Suprapubic skin (tissue), 4 donors: ENCODE measurements at regions not wholly inside any gene's neighbourhood (a gene's known extent, or its start where the extent isn't known, plus 50 kb on each side); places are given as distances from the start of the nearest gene placed in this dataset.

Source experiments
- EP300 ChIP-seq: sonication (generic); formaldehyde crosslinking; IDR thresholded peaks from one replicate; pipeline ENCODE4 v1.6.1; 2017; ENCODE audit warnings: antibody characterized with exemption
- POLR2A ChIP-seq, 2 donors: fragments of 450-650 bp; IDR thresholded peaks; one replicate each; pipeline ENCODE4 v1.6.1; 2017; ENCODE audit warnings: antibody characterized with exemption in 2 of 2, mild to moderate bottlenecking in 2 of 2, moderate library complexity in 2 of 2
- POLR2AphosphoS5 ChIP-seq, 3 donors: sonication (generic); formaldehyde crosslinking; IDR thresholded peaks; one replicate each; pipeline ENCODE4 v1.6.1; 2017; ENCODE audit warnings: antibody characterized with exemption in 3 of 3
- TF ChIP-seq, protein P1 (sequence below), 2 donors: fragments of 200-600 bp in 1 of 2; fragments of 450-650 bp in 1 of 2; sonication (generic) in 1 of 2; IDR thresholded peaks; one replicate each; pipeline ENCODE4 v1.5.1; 2016 to 2019; ENCODE audit warnings: antibody characterized with exemption in 2 of 2, mild to moderate bottlenecking in 1 of 2, moderate library complexity in 1 of 2

DNA sequence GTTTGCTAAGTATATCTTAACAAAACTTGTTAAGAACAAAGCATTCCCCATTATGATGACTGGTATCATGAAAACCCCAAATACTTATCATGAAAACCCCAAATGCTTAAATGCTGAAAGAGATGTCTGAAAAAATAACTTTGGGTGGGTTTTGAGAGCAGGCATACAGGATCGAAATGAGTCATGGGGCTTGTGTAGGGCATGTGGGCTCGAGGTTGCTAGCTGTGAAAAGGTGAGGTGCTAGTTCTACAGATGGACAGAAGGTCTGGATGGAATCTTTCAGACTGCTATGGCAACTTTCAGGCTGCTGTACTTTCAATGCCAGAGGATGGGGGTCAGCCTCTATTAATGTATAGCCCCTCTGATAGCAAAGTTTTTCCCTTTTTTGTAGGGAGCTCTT is 167.8 kb upstream of the MDGA2 start:
- TF ChIP-seq POLR2A (IDR thresholded peaks at IDR 0.05) (no peak), EP300 (no peak), POLR2AphosphoS5 (IDR thresholded peaks at IDR 0.05) (no peak)
- TF ChIP-seq, protein P1, sequence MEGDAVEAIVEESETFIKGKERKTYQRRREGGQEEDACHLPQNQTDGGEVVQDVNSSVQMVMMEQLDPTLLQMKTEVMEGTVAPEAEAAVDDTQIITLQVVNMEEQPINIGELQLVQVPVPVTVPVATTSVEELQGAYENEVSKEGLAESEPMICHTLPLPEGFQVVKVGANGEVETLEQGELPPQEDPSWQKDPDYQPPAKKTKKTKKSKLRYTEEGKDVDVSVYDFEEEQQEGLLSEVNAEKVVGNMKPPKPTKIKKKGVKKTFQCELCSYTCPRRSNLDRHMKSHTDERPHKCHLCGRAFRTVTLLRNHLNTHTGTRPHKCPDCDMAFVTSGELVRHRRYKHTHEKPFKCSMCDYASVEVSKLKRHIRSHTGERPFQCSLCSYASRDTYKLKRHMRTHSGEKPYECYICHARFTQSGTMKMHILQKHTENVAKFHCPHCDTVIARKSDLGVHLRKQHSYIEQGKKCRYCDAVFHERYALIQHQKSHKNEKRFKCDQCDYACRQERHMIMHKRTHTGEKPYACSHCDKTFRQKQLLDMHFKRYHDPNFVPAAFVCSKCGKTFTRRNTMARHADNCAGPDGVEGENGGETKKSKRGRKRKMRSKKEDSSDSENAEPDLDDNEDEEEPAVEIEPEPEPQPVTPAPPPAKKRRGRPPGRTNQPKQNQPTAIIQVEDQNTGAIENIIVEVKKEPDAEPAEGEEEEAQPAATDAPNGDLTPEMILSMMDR (IDR thresholded peaks at IDR 0.05) = no peak
